HepG2 (cell line): ENCODE measurements at regions not wholly inside any gene's neighbourhood (a gene's known extent, or its start where the extent isn't known, plus 50 kb on each side); places are given as distances from the start of the nearest gene placed in this dataset.

Experiments used
- ATAC-seq: fragments of 200-7000 bp; cut with Tn5 transposase; 3 replicates; pipeline ENCODE4 v1.9.1; 2020; ENCODE audit warnings: mild to moderate bottlenecking, moderate library complexity
- BruUV-seq: library from RNA; stranded (reverse); fragments of 400-500 nt; replicated peaks from 2 replicates; lab custom pipeline; 2021; lab: Mats Ljungman, UMichigan
- CTCF ChIA-PET: fragments of 300-600 bp; formaldehyde crosslinking; extraction: SDS; loops from one replicate; lab custom pipeline; 2021; ENCODE audit warnings: low total read pairs, inconsistent platforms, low intra/inter-chr PET ratio; lab: Yijun Ruan, JAX
- POLR2A ChIA-PET: fragments of 350-600 bp; sonication (Branson Sonifier 250); formaldehyde crosslinking; loops from one replicate; lab custom pipeline; 2020; ENCODE audit warnings: antibody characterized with exemption, inconsistent platforms; lab: Yijun Ruan, JAX
- DNase-seq: peaks from one replicate; pipeline ENCODE4 v3.0.0-alpha.2; 2015; ENCODE audit warnings: low spot score
- FAIRE-seq: peaks from 3 replicates; lab custom pipeline; 2011; peaks lifted over from hg19 to GRCh38; lab: Jason Lieb, UNC
- H2AFZ ChIP-seq: one replicate; pipeline ENCODE4 v1.6.1; 2011; ENCODE audit warnings: low read length, inconsistent platforms
- H3K27ac ChIP-seq: fragments of 300-600 bp; 3 replicates; pipeline ENCODE4 v1.8.0; 2011; ENCODE audit warnings: mixed run types, mild to moderate bottlenecking, mixed read lengths, low read length, inconsistent platforms; ENCODE audit not compliant: insufficient read depth; ENCODE audit errors: extremely low read length
- H3K27me3 ChIP-seq, 2 experiments: fragments of 200-600 bp in 1 of 2; 2 replicates in 1 of 2; 3 replicates in 1 of 2; pipeline versions ENCODE4 v1.6.0 to v1.8.0; 2011; ENCODE audit warnings: low read length in 2 of 2, mild to moderate bottlenecking in 2 of 2, moderate library complexity in 2 of 2, inconsistent platforms in 1 of 2; ENCODE audit not compliant: insufficient read depth in 2 of 2, control insufficient read depth in 1 of 2
- H3K36me3 ChIP-seq, 2 experiments: fragments of 200-600 bp in 1 of 2; replicated peaks in 1 of 2; 2 replicates in 1 of 2; 3 replicates in 1 of 2; pipeline versions ENCODE4 v1.5.1 to v1.8.0; 2011; ENCODE audit warnings: low read length in 2 of 2, inconsistent platforms in 1 of 2; ENCODE audit not compliant: insufficient read depth in 2 of 2, control insufficient read depth in 1 of 2
- H3K4me1 ChIP-seq: 2 replicates; pipeline ENCODE4 v1.5.1; 2012; ENCODE audit warnings: low read length, inconsistent platforms; ENCODE audit not compliant: insufficient read depth
- H3K4me2 ChIP-seq: 2 replicates; pipeline ENCODE4 v1.6.0; 2011; ENCODE audit warnings: low read depth, low read length, inconsistent platforms
- H3K4me3 ChIP-seq, 3 experiments: fragments of 200-600 bp in 1 of 3; sonication (generic), shearing (Covaris generic) in 1 of 3; replicated peaks in 1 of 3; 2 replicates each; pipeline ENCODE4 v1.5.1; 2011 to 2016; ENCODE audit warnings: low read length in 3 of 3, inconsistent platforms in 2 of 3, low read depth in 2 of 3, mild to moderate bottlenecking in 2 of 3, control low read depth in 1 of 3, mixed read lengths in 1 of 3; ENCODE audit not compliant: insufficient read depth in 1 of 3
- H3K79me2 ChIP-seq: one replicate; pipeline ENCODE4 v1.6.1; 2011; ENCODE audit warnings: low read length, inconsistent platforms; ENCODE audit not compliant: insufficient read depth
- H3K9ac ChIP-seq: 2 replicates; pipeline ENCODE4 v1.6.0; 2011; ENCODE audit warnings: mild to moderate bottlenecking, low read depth, low read length, inconsistent platforms; ENCODE audit not compliant: insufficient read depth
- H3K9me3 ChIP-seq: 2 replicates; pipeline ENCODE4 v1.5.1; 2012; ENCODE audit warnings: mild to moderate bottlenecking, low read length
- H4K20me1 ChIP-seq: 2 replicates; pipeline ENCODE4 v1.6.0; 2011; ENCODE audit warnings: inconsistent platforms, mild to moderate bottlenecking, low read length, moderate library complexity; ENCODE audit not compliant: insufficient read depth
- AGO1 ChIP-seq: fragments of 200-400 bp; formaldehyde crosslinking; IDR thresholded peaks from 2 replicates; pipeline ENCODE4 v1.6.1; 2017; ENCODE audit warnings: mild to moderate bottlenecking, low read depth, low read length, moderate library complexity; ENCODE audit not compliant: poor library complexity, severe bottlenecking
- DNMT1 ChIP-seq: sonication (generic); formaldehyde crosslinking; IDR thresholded peaks from 2 replicates; pipeline ENCODE4 v1.5.1; 2020; ENCODE audit warnings: mild to moderate bottlenecking, missing genetic modification reagents
- DZIP1 ChIP-seq: sonication (generic); formaldehyde crosslinking; IDR thresholded peaks from 2 replicates; pipeline ENCODE4 v1.5.0; 2020; ENCODE audit warnings: mild to moderate bottlenecking, missing genetic modification reagents
- MLXIP ChIP-seq: sonication (generic); formaldehyde crosslinking; IDR thresholded peaks from 2 replicates; pipeline ENCODE4 v1.9.0; 2021; ENCODE audit warnings: missing genetic modification reagents, borderline replicate concordance
- PAX8 ChIP-seq: sonication (generic); formaldehyde crosslinking; IDR thresholded peaks from 2 replicates; pipeline ENCODE4 v1.8.0; 2022; ENCODE audit warnings: mild to moderate bottlenecking, missing genetic modification reagents, borderline replicate concordance
- PRPF4 ChIP-seq: fragments of 200-400 bp; formaldehyde crosslinking; IDR thresholded peaks from 2 replicates; pipeline ENCODE4 v1.6.1; 2016; ENCODE audit warnings: low read length, low read depth; ENCODE audit not compliant: poor library complexity, severe bottlenecking
- ZFP82 ChIP-seq: sonication (generic); formaldehyde crosslinking; IDR thresholded peaks from 2 replicates; pipeline ENCODE4 v1.5.1; 2020; ENCODE audit warnings: mild to moderate bottlenecking, missing genetic modification reagents, borderline replicate concordance
- ZNF672 ChIP-seq: sonication (generic); formaldehyde crosslinking; IDR thresholded peaks from 2 replicates; pipeline ENCODE4 v1.8.1; 2022; ENCODE audit warnings: missing genetic modification reagents
- ZNF674 ChIP-seq: sonication (generic); formaldehyde crosslinking; IDR thresholded peaks from 2 replicates; pipeline ENCODE4 v1.5.0; 2020; ENCODE audit warnings: low read depth, mild to moderate bottlenecking, missing genetic modification reagents
- ZNF841 ChIP-seq: sonication (generic); formaldehyde crosslinking; IDR thresholded peaks from 2 replicates; pipeline ENCODE4 v1.8.1; 2023; ENCODE audit warnings: missing genetic modification reagents, borderline replicate concordance
- WGBS: methylation state at CpG from one replicate; pipeline ENCODE4 v1.1.6; 2017; ENCODE audit warnings: low lambda C conversion rate; 5-methylcytosine and 5-hydroxymethylcytosine counted together
- in situ Hi-C: cut with HindIII; loops from 2 replicates; pipeline ENCODE4 v1.10.0; 2017; ENCODE audit warnings: low pct_unique_long_range_greater_than_20kb; ENCODE audit not compliant: extremely low pct_ligation_motif_present
- intact Hi-C: fragments of 100-400 bp; cut with micrococcal nuclease; formaldehyde crosslinking; loops from one replicate; pipeline ENCODE4 v1.10.0; 2022; ENCODE audit not compliant: unreplicated experiment
- TF ChIP-seq, protein P1 (sequence below): sonication (generic); formaldehyde crosslinking; IDR thresholded peaks from 2 replicates; pipeline ENCODE4 v1.4.0; 2020; ENCODE audit warnings: mild to moderate bottlenecking, missing genetic modification reagents
- TF ChIP-seq, protein P2 (sequence below): sonication (generic); formaldehyde crosslinking; IDR thresholded peaks from 2 replicates; pipeline ENCODE4 v1.8.0; 2022; ENCODE audit warnings: missing genetic modification reagents, mild to moderate bottlenecking, inconsistent platforms, borderline replicate concordance

GRCh38 chr13:90750021-90750420, 597.5 kb upstream of the MIR17HG start:
- Histone ChIP-seq H3K4me2 (no peak overlapping the region), H3K9me3 (no peaks in the 10 kb centered on the region; the same call in 1 of the 2 replicates), H2AFZ (no peak overlapping the region), H3K27ac (no peak overlapping the region), H3K79me2 (no peaks in the 10 kb centered on the region), H3K4me1 (no peaks in the 10 kb centered on the region), H3K4me3 (no peak overlapping the region), H3K36me3 (no peaks in the 10 kb centered on the region), H3K27me3 (no peaks in the 10 kb centered on the region), H4K20me1 (no peaks in the 10 kb centered on the region), H3K9ac (no peak overlapping the region)
- ChIA-PET POLR2A (no interaction called here), CTCF (no interaction called here)
- WGBS = 9% methylated on average over 4 of the region's 4 CpGs
- in situ Hi-C loops (no loop called here), intact Hi-C loops (no loop called here)
- BruUV-seq = no TSS peak
- DNase-seq (no peak), ATAC-seq (no peak), FAIRE-seq (no peak)
- TF ChIP-seq, protein P1, sequence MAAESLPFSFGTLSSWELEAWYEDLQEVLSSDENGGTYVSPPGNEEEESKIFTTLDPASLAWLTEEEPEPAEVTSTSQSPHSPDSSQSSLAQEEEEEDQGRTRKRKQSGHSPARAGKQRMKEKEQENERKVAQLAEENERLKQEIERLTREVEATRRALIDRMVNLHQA (CRISPR knock-in tag) = no peak
- TF ChIP-seq, protein P2, sequence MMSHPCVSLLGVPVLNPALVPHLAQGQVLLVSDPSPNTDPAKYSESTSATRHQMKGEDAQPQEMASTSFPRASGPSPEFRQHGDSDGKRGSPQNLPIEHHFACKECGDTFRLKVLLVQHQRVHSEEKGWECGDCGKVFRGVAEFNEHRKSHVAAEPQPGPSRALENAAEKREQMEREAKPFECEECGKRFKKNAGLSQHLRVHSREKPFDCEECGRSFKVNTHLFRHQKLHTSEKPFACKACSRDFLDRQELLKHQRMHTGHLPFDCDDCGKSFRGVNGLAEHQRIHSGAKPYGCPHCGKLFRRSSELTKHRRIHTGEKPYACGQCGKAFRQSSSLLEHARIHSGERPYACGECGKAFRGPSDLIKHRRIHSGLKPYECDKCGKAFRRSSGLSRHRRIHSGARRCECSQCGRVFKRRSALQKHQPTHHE (CRISPR knock-in tag) = no peak
- no peak for TF ChIP-seq DNMT1
- no peak for TF ChIP-seq MLXIP (CRISPR knock-in tag)
- TF ChIP-seq ZNF841 (CRISPR knock-in tag) = no peak
- no peak for TF ChIP-seq ZNF674
- TF ChIP-seq ZFP82 (CRISPR knock-in tag) = no peak
- no peak for TF ChIP-seq DZIP1 (CRISPR knock-in tag)
- TF ChIP-seq ZNF672 (CRISPR knock-in tag) = no peak
- TF ChIP-seq PAX8 (CRISPR knock-in tag) = no peak
- TF ChIP-seq AGO1 = no peak
- TF ChIP-seq PRPF4 = no peak
